ENCODE measurements at regions not wholly inside any gene's neighbourhood (a gene's known extent, or its start where the extent isn't known, plus 50 kb on each side); places are given as distances from the start of the nearest gene placed in this dataset.

GRCh38 chr4:151953795-151954372, 193.1 kb upstream of the GATB start:
- H2AFZ ChIP-seq (ENCODE audit: low read depth, low read length, poor library complexity, severe bottlenecking) = no peak overlapping the region
- ChIA-PET CTCF (no interaction called here), RAD21 (ENCODE audit: low non-redundant PET in 1 of 2, low total read pairs in 2 of 2, uncharacterized antibody in 2 of 2, unreplicated experiment in 2 of 2) (no interaction called here), POLR2A (no interaction called here)
- DNase-seq (ENCODE audit: low read depth, low spot score) = no peak
- H3K4me2 ChIP-seq (ENCODE audit: low read length) = no peak overlapping the region
- TF ChIP-seq SRF (IDR thresholded peaks at IDR 0.05; ENCODE audit: low read depth) (no peak), CTCF (IDR thresholded peaks at IDR 0.05 in 2 of 3, conservative IDR thresholded peaks at IDR 0.05 in 1 of 3; ENCODE audit: borderline replicate concordance in 1 of 3, insufficient read depth in 1 of 3, low read depth in 2 of 3, low read length in 2 of 3) (no peak), POLR2A (IDR thresholded peaks at IDR 0.05; ENCODE audit: borderline replicate concordance, extremely low read depth, insufficient read depth, insufficient read length) (no peak), ZFX (IDR thresholded peaks at IDR 0.05) (no peak), EZH2phosphoT487 (IDR thresholded peaks at IDR 0.05; ENCODE audit: borderline replicate concordance) (no peak), YY1 (IDR thresholded peaks at IDR 0.05; ENCODE audit: extremely low read depth, insufficient replicate concordance, low read depth, low read length) (no peak), ZNF274 (IDR thresholded peaks at IDR 0.05; ENCODE audit: low read depth, low read length) (no peak), ELF1 (IDR thresholded peaks at IDR 0.05; ENCODE audit: borderline replicate concordance, low read depth) (no peak), FOSL1 (IDR thresholded peaks at IDR 0.05; ENCODE audit: low read depth) (no peak), TCF7L2 (IDR thresholded peaks at IDR 0.05; ENCODE audit: borderline replicate concordance, extremely low read depth, insufficient read depth, insufficient read length) (no peak), CEBPB (IDR thresholded peaks at IDR 0.05; ENCODE audit: low read depth) (no peak), CBX3 (IDR thresholded peaks at IDR 0.05; ENCODE audit: low read depth) (no peak), ATF3 (IDR thresholded peaks at IDR 0.05) (no peak), JUND (IDR thresholded peaks at IDR 0.05) (no peak), MAX (IDR thresholded peaks at IDR 0.05) (no peak), RAD21 (IDR thresholded peaks at IDR 0.05; ENCODE audit: low read depth) (no peak), SIN3A (IDR thresholded peaks at IDR 0.05; ENCODE audit: low read depth) (no peak)
- no peaks in the 10 kb centered on the region for H3K79me2 ChIP-seq (ENCODE audit: insufficient read depth, low read length)
- ATAC-seq = no peak
- H3K9me3 ChIP-seq (ENCODE audit: control insufficient read depth in 1 of 2, insufficient read depth in 1 of 2, low read depth in 1 of 2, low read length in 2 of 2) = no peaks in the 10 kb centered on the region
- no TSS peak for BruUV-seq (replicated peaks)
- intact Hi-C loops (cut with micrococcal nuclease) = no loop called here
- H3K9ac ChIP-seq (ENCODE audit: low read length) = no peak overlapping the region
- no peaks in the 10 kb centered on the region for H3K9me2 ChIP-seq (ENCODE audit: insufficient read depth)
- no peaks in the 10 kb centered on the region for H3K27me3 ChIP-seq (ENCODE audit: insufficient read depth, low read length)
- no peaks in the 10 kb centered on the region for H3K4me1 ChIP-seq (ENCODE audit: control insufficient read depth in 1 of 2, insufficient read depth in 2 of 2, low read length in 2 of 2)
- H3K36me3 ChIP-seq (ENCODE audit: control insufficient read depth in 1 of 2, insufficient read depth in 2 of 2, low read length in 2 of 2) = no peaks in the 10 kb centered on the region
- H3K27ac ChIP-seq (ENCODE audit: low read depth, low read length) = no peak overlapping the region
- H4K20me1 ChIP-seq (ENCODE audit: insufficient read depth) = no peaks in the 10 kb centered on the region
- H3K4me3 ChIP-seq (replicated peaks in 1 of 2; ENCODE audit: low read depth in 1 of 2, low read length in 2 of 2) = no peak overlapping the region
